Heart left ventricle (tissue), 16 donors: ENCODE measurements at regions not wholly inside any gene's neighbourhood (a gene's known extent, or its start where the extent isn't known, plus 50 kb on each side); places are given as distances from the start of the nearest gene placed in this dataset.

ENCODE experiments used
- ATAC-seq, 4 donors: fragments of 200-7000 bp; cut with Tn5 transposase; one replicate each; pipeline ENCODE4 v1.9.1; 2020 to 2022; ENCODE audit warnings: moderate library complexity in 4 of 4, mild to moderate bottlenecking in 3 of 4, moderate number of reproducible peaks in 1 of 4
- DNase-seq, 5 donors: peaks; one replicate each; pipeline ENCODE4 v3.0.0-alpha.2; 2020
- H3K27ac ChIP-seq, 12 donors: fragments of 200-600 bp; sonication (generic) in 4 of 12; one replicate each; pipeline versions ENCODE4 v1.5.0 to v1.8.0; 2016 to 2022; ENCODE audit warnings: mild to moderate bottlenecking in 2 of 12
- H3K27me3 ChIP-seq, 9 donors: fragments of 200-600 bp; sonication (generic) in 2 of 9; one replicate each; pipeline versions ENCODE4 v1.5.1 to v1.8.0; 2016 to 2022; ENCODE audit warnings: mild to moderate bottlenecking in 3 of 9
- H3K36me3 ChIP-seq, 9 donors: fragments of 200-600 bp; sonication (generic) in 2 of 9; one replicate each; pipeline versions ENCODE4 v1.5.0 to v1.8.0; 2018 to 2022; ENCODE audit warnings: mild to moderate bottlenecking in 2 of 9
- H3K4me1 ChIP-seq, 12 donors: fragments of 200-600 bp; sonication (generic) in 4 of 12; one replicate each; pipeline versions ENCODE4 v1.5.0 to v1.8.0; 2016 to 2022; ENCODE audit warnings: mild to moderate bottlenecking in 3 of 12
- H3K4me3 ChIP-seq, 12 donors: fragments of 200-600 bp; sonication (generic) in 4 of 12; one replicate each; pipeline versions ENCODE4 v1.5.0 to v1.8.0; 2017 to 2022; ENCODE audit warnings: mild to moderate bottlenecking in 9 of 12, moderate library complexity in 4 of 12
- H3K9me3 ChIP-seq, 12 donors: fragments of 200-600 bp; sonication (generic) in 4 of 12; one replicate each; pipeline versions ENCODE4 v1.5.0 to v1.8.0; 2016 to 2022; ENCODE audit warnings: mild to moderate bottlenecking in 1 of 12
- CTCF ChIP-seq, 12 donors: fragments of 200-600 bp; sonication (generic) in 4 of 12; IDR thresholded peaks; one replicate each; pipeline versions ENCODE4 v1.5.0 to v1.8.0; 2018 to 2022; ENCODE audit warnings: antibody characterized with exemption in 12 of 12, mild to moderate bottlenecking in 5 of 12
- POLR2A ChIP-seq, 2 donors: fragments of 450-650 bp; IDR thresholded peaks; one replicate each; pipeline ENCODE4 v1.6.1; 2017; ENCODE audit warnings: antibody characterized with exemption in 2 of 2, mild to moderate bottlenecking in 2 of 2, moderate library complexity in 2 of 2
- WGBS, 4 donors: extraction: QIAGEN DNeasy Blood & Tissue Kit in 2 of 4; methylation state at CpG; one replicate each; pipeline versions ENCODE4 v1.1.5 to v1.1.7; 2013 to 2018; 5-methylcytosine and 5-hydroxymethylcytosine counted together
- intact Hi-C, 10 donors: fragments of 100-400 bp; cut with DNase I; formaldehyde crosslinking; loops; one replicate each; pipeline versions ENCODE4 v1.11.1 to v1.14.2; 2022
- donor health status: ischemic (EF 13 %, LVEDD 7.1; RV severe dilation, severe dysfunction).
- donor health status: healthy with polysubstance abuse.
- donor health status: DM: no; HTN: yes; CAD: no.
- donor health status: DM: no; HTN: no; CAD: no.
- donor health status: ischemic (EF 25% LVEDD 6.9; RV normal size, moderate dysfunction).
- donor health status: ischemic (EF 25% LVEDD 5.7; RV mildly dilated, moderate dysfunction).
- donor health status: healthy.
- donor health status: DM: yes; HTN: yes; CAD: no.
- donor health status: ischemic (EF 35%, LVEDD 5.7; RV mildly dilated, moderate dysfunction).
- donor health status: nonischemic (EF 11% LVEDD 7.7; RV severe dilation, severe dysfunction).
- donor health status: DM: yes; HTN: yes; CAD: no.
- donor health status: PGD.
- donor health status: ischemic (EF 29% LVEDD 5.4; RV normal size, mild dysfunction).
- donor health status: nonischemic (EF 23%, LVEDD 6.1; RV moderate dilation, normal function).

- Histone ChIP-seq H3K4me1 (no peaks in the 10 kb centered on the region), H3K27ac (no peak overlapping the region), H3K9me3 (no peaks in the 10 kb centered on the region), H3K27me3 (peaks cover 0 to 3% (median 0%) of the 10 kb centered on the region in 9 donors), H3K4me3 (no peak overlapping the region), H3K36me3 (no peaks in the 10 kb centered on the region)
- 88 to 94% (median 91%) methylated on average over 3 of the region's 3 CpGs for WGBS, 4 donors
- intact Hi-C loops = no loop called here
- TF ChIP-seq POLR2A (IDR thresholded peaks at IDR 0.05) = no peak
- no peak for TF ChIP-seq CTCF (IDR thresholded peaks at IDR 0.05)
- no peak for DNase-seq
- ATAC-seq = no peak
These were observed 311.1 kb upstream of the CHD1 start for GRCh38 chr5:99239826-99240360.

- Histone ChIP-seq H3K4me3 (no peak overlapping the region), H3K36me3 (no peaks in the 10 kb centered on the region), H3K9me3 (peaks cover 0 to 8% (median 0%) of the 10 kb centered on the region in 12 donors), H3K4me1 (no peaks in the 10 kb centered on the region), H3K27ac (no peak overlapping the region), H3K27me3 (peaks cover 0 to 4% (median 0%) of the 10 kb centered on the region in 9 donors)
- 82 to 90% (median 84%) methylated on average over 5 of the region's 5 CpGs for WGBS, 4 donors
- no peak for TF ChIP-seq CTCF (IDR thresholded peaks at IDR 0.05)
- TF ChIP-seq POLR2A (IDR thresholded peaks at IDR 0.05) = no peak
- intact Hi-C loops = no loop called here
- no peak for ATAC-seq
- no peak for DNase-seq
These were observed 262.5 kb upstream of the CHD1 start for GRCh38 chr5:99191206-99191745.

- WGBS, 4 donors = 34 to 49% (median 36%) methylated on average over 2 of the region's 2 CpGs
- Histone ChIP-seq H3K27me3 (peaks cover 0 to 4% (median 0%) of the 10 kb centered on the region in 9 donors), H3K4me1 (no peaks in the 10 kb centered on the region), H3K4me3 (no peak overlapping the region), H3K9me3 (peaks cover 0 to 3% (median 0%) of the 10 kb centered on the region in 12 donors), H3K27ac (no peak overlapping the region), H3K36me3 (no peaks in the 10 kb centered on the region)
- TF ChIP-seq CTCF (IDR thresholded peaks at IDR 0.05) (no peak), POLR2A (IDR thresholded peaks at IDR 0.05) (no peak)
- DNase-seq (no peak), ATAC-seq (no peak)
- intact Hi-C loops = no loop called here
These were observed 258.8 kb upstream of the CHD1 start for GRCh38 chr5:99187611-99188010.

GRCh38 chr5:99179206-99179605 lies 250.4 kb upstream of the CHD1 start:
- H3K9me3 ChIP-seq = no peaks in the 10 kb centered on the region
- H3K27me3 ChIP-seq = no peaks in the 10 kb centered on the region
- no peaks in the 10 kb centered on the region for H3K4me1 ChIP-seq
- 84 to 88% (median 86%) methylated on average over 4 of the region's 4 CpGs for WGBS, 4 donors
- intact Hi-C loops = no loop called here
- no peak overlapping the region for H3K27ac ChIP-seq
- no peaks in the 10 kb centered on the region for H3K36me3 ChIP-seq
- ATAC-seq (no peak), DNase-seq (no peak)
- TF ChIP-seq POLR2A (IDR thresholded peaks at IDR 0.05) = no peak
- no peak for TF ChIP-seq CTCF (IDR thresholded peaks at IDR 0.05)
- no peak overlapping the region for H3K4me3 ChIP-seq
